Body of pancreas (tissue), 4 donors: ENCODE measurements at regions not wholly inside any gene's neighbourhood (a gene's known extent, or its start where the extent isn't known, plus 50 kb on each side); places are given as distances from the start of the nearest gene placed in this dataset.

Source experiments
- ATAC-seq: fragments of 150-250 bp; one replicate; pipeline ENCODE4 v1.9.1; 2016
- DNase-seq, 4 donors: peaks; one replicate each; pipeline ENCODE4 v3.0.0-alpha.2; 2019
- H3K27ac ChIP-seq, 4 donors: fragments of 200-600 bp; sonication (generic); 1 replicate in 3 of 4; 2 replicates in 1 of 4; pipeline versions ENCODE4 v1.5.1 to v1.6.1; 2016 to 2019; ENCODE audit warnings: mild to moderate bottlenecking in 1 of 4, mixed read lengths in 1 of 4, moderate library complexity in 1 of 4
- H3K27me3 ChIP-seq, 2 donors: fragments of 200-600 bp; sonication (generic); one replicate each; pipeline ENCODE4 v1.6.0; 2016; ENCODE audit warnings: mild to moderate bottlenecking in 1 of 2
- H3K36me3 ChIP-seq, 2 donors: fragments of 200-600 bp; sonication (generic); replicated peaks in 1 of 2; 2 replicates each; pipeline ENCODE4 v1.5.1; 2016; ENCODE audit warnings: low read depth in 2 of 2; ENCODE audit not compliant: insufficient read depth in 1 of 2
- H3K4me1 ChIP-seq: fragments of 200-600 bp; sonication (generic); one replicate; pipeline ENCODE4 v1.6.0; 2016
- H3K4me3 ChIP-seq, 2 donors: fragments of 200-600 bp; sonication (generic); 1 replicate in 1 of 2; 2 replicates in 1 of 2; pipeline ENCODE4 v1.5.1; 2016 to 2019
- H3K9me3 ChIP-seq, 3 donors: fragments of 200-600 bp; sonication (generic); 1 replicate in 2 of 3; 2 replicates in 1 of 3; pipeline ENCODE4 v1.5.1; 2016
- CTCF ChIP-seq, 7 experiments: fragments of 450-650 bp in 4 of 7; fragments of 200-600 bp in 3 of 7; sonication (generic) in 3 of 7; IDR thresholded peaks; one replicate each; pipeline ENCODE4 v1.5.1; 2016 to 2019; ENCODE audit warnings: antibody characterized with exemption in 7 of 7
- POLR2A ChIP-seq, 3 donors: fragments of 450-650 bp; IDR thresholded peaks; one replicate each; pipeline ENCODE4 v1.6.1; 2016; ENCODE audit warnings: antibody characterized with exemption in 3 of 3, mild to moderate bottlenecking in 2 of 3
- WGBS, 2 donors: methylation state at CpG; one replicate each; pipeline ENCODE4 v1.1.5; 2017; 5-methylcytosine and 5-hydroxymethylcytosine counted together
- intact Hi-C: fragments of 100-400 bp; cut with DNase I; formaldehyde crosslinking; loops from one replicate; pipeline ENCODE4 v1.15.1; 2023

- Histone ChIP-seq H3K9me3 (no peaks in the 10 kb centered on the region), H3K4me1 (no peaks in the 10 kb centered on the region), H3K4me3 (no peak overlapping the region), H3K36me3 (no peaks in the 10 kb centered on the region), H3K27ac (no peak overlapping the region), H3K27me3 (no peaks in the 10 kb centered on the region)
- intact Hi-C loops = no loop called here
- DNase-seq (no peak), ATAC-seq (no peak)
- TF ChIP-seq POLR2A (IDR thresholded peaks at IDR 0.05) (no peak), CTCF (IDR thresholded peaks at IDR 0.05) (no peak)
- WGBS, 2 donors = 20 to 26% methylated on average over 3 of the region's 3 CpGs
Measured at GRCh38 chr7:85286446-85286845, 99.6 kb upstream of the SEMA3D start.

- ATAC-seq (no peak), DNase-seq (no peak)
- no peaks in the 10 kb centered on the region for H3K4me1 ChIP-seq
- H3K36me3 ChIP-seq = no peaks in the 10 kb centered on the region
- H3K27me3 ChIP-seq = no peaks in the 10 kb centered on the region
- H3K9me3 ChIP-seq = no peaks in the 10 kb centered on the region
- no peak overlapping the region for H3K4me3 ChIP-seq
- no peak overlapping the region for H3K27ac ChIP-seq
- intact Hi-C loops = no loop called here
- TF ChIP-seq POLR2A (IDR thresholded peaks at IDR 0.05) = no peak
- TF ChIP-seq CTCF (IDR thresholded peaks at IDR 0.05) = no peak
- 0 to 19% methylated on average over 1 of the region's 1 CpG for WGBS, 2 donors
Measured at GRCh38 chr7:85285527-85285926, 98.7 kb upstream of the SEMA3D start.

DNA sequence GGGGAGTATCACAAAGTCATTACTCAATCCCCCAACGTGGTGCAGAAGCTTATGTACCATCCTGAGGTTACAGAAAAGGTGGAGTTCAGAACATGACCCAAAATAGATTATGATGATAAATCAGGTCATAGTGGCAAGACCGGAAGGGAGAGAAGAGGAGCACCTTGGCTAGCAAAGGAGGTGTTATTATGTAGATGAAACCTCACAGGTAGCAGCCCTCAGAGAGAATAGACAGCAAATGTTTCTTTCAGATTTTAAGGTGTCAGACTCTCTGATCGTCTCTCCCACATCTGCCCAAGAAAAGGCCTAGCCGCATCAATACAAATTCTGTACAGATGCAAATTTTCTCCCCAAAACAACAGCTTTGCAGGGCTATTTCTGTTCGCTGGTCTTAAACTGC, 88.3 kb upstream of the SEMA3D start:
- no peak for TF ChIP-seq POLR2A (IDR thresholded peaks at IDR 0.05)
- TF ChIP-seq CTCF (IDR thresholded peaks at IDR 0.05) = no peak

DNA sequence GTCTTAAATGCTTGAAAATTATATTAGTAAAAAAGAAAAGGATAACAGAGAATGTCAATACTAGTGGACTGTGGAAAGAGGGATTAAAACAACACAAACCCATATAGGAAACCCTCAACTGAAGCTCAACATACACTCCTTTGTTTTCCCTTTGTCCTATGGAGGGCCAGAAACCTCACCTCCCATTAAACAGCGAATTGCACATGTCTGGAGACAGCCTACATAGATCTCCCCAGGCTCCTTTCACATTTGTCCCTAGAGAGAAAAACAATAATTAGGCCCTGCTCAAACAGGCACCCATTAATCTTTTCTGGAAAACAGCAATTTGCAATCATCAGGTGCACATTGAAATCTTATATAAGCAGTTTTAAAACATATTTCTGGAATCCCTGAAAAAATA, 87.6 kb upstream of the SEMA3D start:
- Histone ChIP-seq H3K36me3 (no peaks in the 10 kb centered on the region), H3K4me1 (no peaks in the 10 kb centered on the region), H3K27ac (no peak overlapping the region), H3K9me3 (no peaks in the 10 kb centered on the region), H3K27me3 (no peaks in the 10 kb centered on the region), H3K4me3 (no peak overlapping the region)
- 50 to 68% methylated on average over 1 of the region's 1 CpG for WGBS, 2 donors
- intact Hi-C loops = no loop called here
- ATAC-seq (no peak), DNase-seq (no peak)
- TF ChIP-seq CTCF (IDR thresholded peaks at IDR 0.05) (no peak), POLR2A (IDR thresholded peaks at IDR 0.05) (no peak)

More for the DNA sequence above, 88.3 kb upstream of the SEMA3D start:
- no peaks in the 10 kb centered on the region for H3K9me3 ChIP-seq
- 57 to 58% methylated on average over 5 of the region's 5 CpGs for WGBS, 2 donors
- H3K36me3 ChIP-seq = no peaks in the 10 kb centered on the region
- ATAC-seq (no peak), DNase-seq (no peak)
- H3K27ac ChIP-seq = no peak overlapping the region
- H3K4me3 ChIP-seq = no peak overlapping the region
- intact Hi-C loops = no loop called here
- H3K27me3 ChIP-seq = no peaks in the 10 kb centered on the region
- no peaks in the 10 kb centered on the region for H3K4me1 ChIP-seq

- WGBS, 2 donors = 37 to 41% methylated on average over 6 of the region's 6 CpGs
- Histone ChIP-seq H3K4me3 (no peak overlapping the region), H3K4me1 (no peaks in the 10 kb centered on the region), H3K9me3 (no peaks in the 10 kb centered on the region), H3K27ac (no peak overlapping the region), H3K36me3 (no peaks in the 10 kb centered on the region), H3K27me3 (no peaks in the 10 kb centered on the region)
- no peak for TF ChIP-seq POLR2A (IDR thresholded peaks at IDR 0.05)
- no peak for TF ChIP-seq CTCF (IDR thresholded peaks at IDR 0.05)
- ATAC-seq (no peak), DNase-seq (no peak)
- intact Hi-C loops = no loop called here
Measured at GRCh38 chr7:85262891-85263290, 76.0 kb upstream of the SEMA3D start.
